ENCODE measurements at regions not wholly inside any gene's neighbourhood (a gene's known extent, or its start where the extent isn't known, plus 50 kb on each side); places are given as distances from the start of the nearest gene placed in this dataset.

- TF ChIP-seq CTCF (IDR thresholded peaks at IDR 0.05) (no peak), POLR2A (IDR thresholded peaks at IDR 0.05) (no peak)
Measured at GRCh38 chr2:212709280-212709679, 170.7 kb upstream of the ERBB4 start.
